Stimulated activated CD8-positive, alpha-beta memory T cell treated with anti-CD3 and anti-CD28 coated beads, Interleukin-15, amount 100 ng/mL, for 24 hours (primary cell): ENCODE measurements at regions not wholly inside any gene's neighbourhood (a gene's known extent, or its start where the extent isn't known, plus 50 kb on each side); places are given as distances from the start of the nearest gene placed in this dataset.

Experiments used
- DNase-seq: peaks from one replicate; pipeline ENCODE4 v3.0.0-alpha.2; 2020; ENCODE audit warnings: low read depth

- no peak for DNase-seq
Observed at GRCh38 chrX:51437521-51437920, 58.9 kb downstream of the NUDT11 start.

- no peak for DNase-seq
Observed at GRCh38 chrX:51435101-51435500, 61.3 kb downstream of the NUDT11 start.

- DNase-seq, result no peak
Observed at GRCh38 chrX:51421972-51422597, 74.3 kb downstream of the NUDT11 start.

- DNase-seq, result no peak
Observed at GRCh38 chrX:51420610-51421009, 75.8 kb downstream of the NUDT11 start.

GRCh38 chrX:51408462-51408861, 75.8 kb downstream of the NUDT10 start:
- no peak for DNase-seq

GRCh38 chrX:51407520-51408409, 75.1 kb downstream of the NUDT10 start:
- DNase-seq, result no peak

- no peak for DNase-seq
Observed at GRCh38 chrX:51406688-51407519, 74.3 kb downstream of the NUDT10 start.

- DNase-seq, result no peak
Observed at GRCh38 chrX:51404445-51404844, 71.8 kb downstream of the NUDT10 start.

- DNase-seq, result peak; percentile 4
Observed at GRCh38 chrX:51395810-51396728, 63.4 kb downstream of the NUDT10 start.

GRCh38 chrX:51395480-51395809, 62.8 kb downstream of the NUDT10 start:
- DNase-seq, result no peak
